SKM-1 (cell line): ENCODE measurements at regions not wholly inside any gene's neighbourhood (a gene's known extent, or its start where the extent isn't known, plus 50 kb on each side); places are given as distances from the start of the nearest gene placed in this dataset.

Source experiments
- DNase-seq: peaks from one replicate; lab custom pipeline; 2025; ENCODE audit not compliant: unreplicated experiment; lab: John Stamatoyannopoulos, UW

DNA sequence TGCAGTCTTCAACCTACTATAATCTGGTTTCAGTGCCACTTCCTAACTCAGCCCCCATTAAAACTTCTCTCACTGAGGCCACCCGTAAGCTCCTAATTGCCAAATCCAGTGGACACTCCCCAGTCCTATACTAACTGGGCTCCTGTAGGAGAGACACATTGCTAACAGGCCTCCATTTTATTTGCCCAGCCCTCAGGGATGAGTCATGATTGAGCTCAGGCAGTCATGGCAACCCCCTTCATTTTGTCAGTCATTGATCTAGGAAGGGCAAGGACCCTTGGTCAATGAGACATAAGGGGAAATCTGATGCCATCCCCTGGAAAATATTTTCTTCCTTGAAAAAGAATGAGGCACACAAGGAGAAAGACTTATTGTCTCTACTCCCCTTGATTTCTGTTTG is 70.1 kb upstream of the HIF1A start:
- DNase-seq = no peak

DNA sequence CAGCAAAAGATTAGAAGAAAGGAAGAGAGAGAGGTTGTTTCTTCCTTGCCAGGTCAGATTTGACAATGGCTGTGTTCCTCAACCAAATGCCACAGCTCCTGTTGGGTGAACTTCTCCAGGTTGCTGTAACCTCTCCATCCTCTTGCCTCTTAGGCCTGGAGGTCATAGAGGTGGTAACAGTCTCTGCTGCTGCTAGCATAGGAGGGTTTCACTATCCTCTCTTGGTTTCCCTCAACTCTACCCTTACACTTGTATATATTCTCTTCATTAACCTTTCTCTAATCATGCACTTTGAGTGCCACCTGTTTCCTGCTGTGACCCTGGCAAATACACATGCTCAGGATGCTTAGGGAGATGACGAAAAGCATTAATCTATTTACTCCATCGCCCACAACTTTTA is 67.7 kb upstream of the HIF1A start:
- no peak for DNase-seq

DNA sequence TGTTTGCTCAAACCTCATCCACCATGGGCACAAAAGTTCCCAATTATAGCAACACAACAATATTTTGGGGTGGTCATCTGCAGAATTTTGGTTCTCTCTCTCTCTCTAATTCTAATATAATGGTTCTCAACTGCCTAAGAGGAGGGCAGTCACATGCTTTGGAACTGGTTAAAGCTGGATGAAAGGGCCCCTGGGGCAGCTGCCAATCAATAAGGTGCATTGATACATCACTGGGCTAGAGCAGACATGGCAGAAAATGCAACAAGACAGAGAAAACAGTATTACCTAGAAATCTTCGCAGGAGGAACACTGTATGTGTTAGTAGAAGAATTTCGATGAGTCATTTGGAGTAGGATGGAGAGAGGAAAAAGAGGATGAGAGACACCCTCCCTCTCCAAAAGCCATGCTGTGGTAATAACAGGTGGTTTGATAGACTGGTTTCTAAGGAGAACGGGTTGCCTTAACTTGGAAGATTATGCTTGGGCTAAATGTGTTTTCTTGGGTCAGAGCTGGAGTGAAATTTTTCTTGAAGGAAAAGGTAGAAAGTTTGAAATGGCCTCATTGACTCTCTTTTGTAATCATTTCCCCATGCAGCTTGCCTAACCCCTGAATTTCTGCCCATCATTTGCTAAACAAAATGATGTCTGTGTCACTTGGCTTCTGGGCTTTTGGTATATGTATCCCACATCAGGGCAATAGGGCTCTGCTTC is 67.1 kb upstream of the HIF1A start:
- DNase-seq = no peak

DNA sequence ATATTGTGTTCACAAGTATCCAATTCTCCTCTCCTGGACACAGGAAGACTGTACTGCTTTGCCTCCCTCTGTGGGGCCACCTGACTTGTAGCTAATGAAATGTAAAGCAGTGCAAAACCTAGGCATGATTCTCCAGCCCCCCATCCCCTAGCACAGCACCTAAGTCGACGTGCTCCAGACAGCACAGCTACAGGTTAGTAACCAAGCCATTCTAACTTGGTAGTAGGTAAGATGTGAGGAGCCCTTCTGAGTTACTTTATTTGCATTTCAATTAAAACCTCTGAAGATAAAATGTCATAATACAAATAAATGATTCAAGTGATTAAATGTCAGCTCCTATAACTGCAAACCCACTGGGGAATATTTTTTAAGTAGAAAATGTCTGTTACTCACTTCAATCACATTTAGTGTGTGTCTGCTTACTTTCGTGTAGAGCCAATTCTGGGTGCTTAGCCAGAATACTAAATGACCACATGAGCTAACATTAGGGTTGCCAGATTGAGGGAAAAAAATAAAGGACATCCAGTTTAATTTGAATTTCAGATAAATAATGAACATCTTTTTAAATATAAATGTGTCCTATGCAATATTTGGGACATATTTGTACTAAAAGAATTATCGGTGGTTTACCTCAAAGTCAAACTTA is 64.8 kb upstream of the HIF1A start:
- no peak for DNase-seq

DNA sequence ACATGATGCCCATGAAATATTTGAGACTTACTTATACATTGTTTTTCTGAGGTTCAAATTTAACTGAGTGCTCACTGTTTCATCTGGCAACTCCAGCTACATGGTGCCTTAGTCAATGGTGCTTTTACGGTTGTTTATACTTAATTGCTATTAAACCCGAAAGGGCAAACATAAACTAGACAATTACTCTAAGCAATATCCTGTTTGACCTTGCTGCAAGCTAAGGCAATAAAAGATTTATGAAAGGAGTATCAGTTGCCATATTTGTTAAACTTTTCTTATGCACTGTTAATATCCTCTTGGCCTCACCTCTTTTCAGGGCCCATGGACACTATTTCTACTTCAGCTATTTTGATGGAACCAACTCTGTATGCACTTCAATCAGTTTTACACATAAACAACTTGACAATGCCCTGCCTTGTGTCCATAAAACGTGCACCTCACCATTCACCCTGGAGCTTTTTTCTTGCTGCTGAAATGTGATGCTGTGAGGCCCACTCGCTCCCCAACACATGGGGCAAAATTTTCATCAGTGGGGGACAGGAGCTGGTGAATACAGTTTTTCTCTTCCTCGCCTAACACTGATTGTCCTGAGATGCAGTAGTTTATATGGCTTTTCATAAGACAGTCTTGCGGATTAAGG is 64.1 kb upstream of the HIF1A start:
- no peak for DNase-seq

DNA sequence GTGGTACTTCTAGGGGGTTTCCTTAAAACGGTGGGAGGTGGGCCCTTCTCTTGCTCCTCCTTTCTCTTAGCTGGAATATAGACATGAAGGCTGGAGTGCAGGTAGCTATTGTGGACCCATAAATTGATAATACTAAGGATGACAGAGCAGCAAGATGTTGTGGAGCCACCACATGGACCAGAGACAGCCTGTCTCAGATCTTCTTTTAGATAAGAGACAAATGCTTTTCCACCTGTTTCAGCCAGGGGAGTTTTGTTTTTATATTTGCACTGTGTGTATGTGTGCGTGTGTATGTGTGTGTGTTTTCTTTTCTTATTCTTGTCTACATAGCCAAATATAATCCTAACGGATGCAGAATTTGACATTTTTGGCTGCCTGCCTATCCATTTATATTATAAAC is 62.9 kb upstream of the HIF1A start:
- DNase-seq = no peak

DNA sequence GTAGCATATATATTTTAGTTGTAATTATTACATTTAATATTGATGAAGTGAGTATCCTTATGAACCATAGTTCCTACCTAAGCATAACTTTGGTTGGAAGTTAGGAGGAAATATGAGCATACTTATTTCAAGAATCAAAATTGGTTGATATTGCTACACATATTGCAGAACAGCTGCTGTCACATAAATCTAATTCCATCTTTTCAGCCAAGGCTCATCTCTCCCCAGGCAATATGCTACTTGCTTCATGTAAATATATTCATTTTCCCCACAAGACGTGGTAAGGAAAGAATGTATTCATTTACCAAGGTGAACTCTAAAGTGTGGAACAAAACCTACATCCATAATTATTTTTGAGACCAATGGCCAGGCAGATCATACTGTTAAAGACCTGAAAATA is 62.5 kb upstream of the HIF1A start:
- no peak for DNase-seq

DNA sequence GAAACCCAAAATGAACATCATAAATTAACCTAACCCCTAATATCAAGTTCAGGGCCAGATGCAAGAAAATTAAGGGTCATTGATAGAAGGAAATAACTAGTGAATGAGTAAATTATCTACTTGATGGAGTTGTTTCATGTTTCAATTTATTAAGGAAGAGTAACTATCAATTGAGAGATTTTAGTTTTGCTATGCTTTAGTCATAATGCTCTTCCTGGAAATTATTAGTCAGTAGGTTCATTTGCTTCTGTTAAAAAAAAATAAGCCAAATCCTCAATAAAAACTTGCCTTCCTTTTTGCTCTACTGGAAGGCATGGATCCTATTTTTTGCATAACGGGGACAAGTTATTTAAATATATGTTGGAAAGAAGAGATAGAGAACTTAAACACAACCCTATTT is 59.0 kb upstream of the HIF1A start:
- DNase-seq = no peak

DNA sequence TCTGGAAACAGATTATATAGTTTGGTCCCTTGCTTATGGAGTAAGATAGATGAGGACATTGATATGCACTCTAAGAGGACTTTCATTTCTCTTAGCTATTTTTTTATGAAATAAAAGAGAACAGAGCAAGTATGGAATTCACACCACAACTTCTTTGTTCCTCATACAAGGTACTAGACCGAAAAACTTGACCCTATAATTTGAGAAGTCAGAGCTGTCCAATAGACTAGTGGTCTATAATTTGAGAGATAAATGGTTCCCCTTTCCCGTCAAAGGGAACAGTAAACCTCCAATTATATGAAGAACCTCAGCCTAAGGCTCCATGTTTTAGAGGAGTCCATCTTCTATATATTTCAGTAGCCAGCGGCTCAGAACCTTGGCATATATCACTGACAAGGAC is 58.5 kb upstream of the HIF1A start:
- DNase-seq = no peak

DNA sequence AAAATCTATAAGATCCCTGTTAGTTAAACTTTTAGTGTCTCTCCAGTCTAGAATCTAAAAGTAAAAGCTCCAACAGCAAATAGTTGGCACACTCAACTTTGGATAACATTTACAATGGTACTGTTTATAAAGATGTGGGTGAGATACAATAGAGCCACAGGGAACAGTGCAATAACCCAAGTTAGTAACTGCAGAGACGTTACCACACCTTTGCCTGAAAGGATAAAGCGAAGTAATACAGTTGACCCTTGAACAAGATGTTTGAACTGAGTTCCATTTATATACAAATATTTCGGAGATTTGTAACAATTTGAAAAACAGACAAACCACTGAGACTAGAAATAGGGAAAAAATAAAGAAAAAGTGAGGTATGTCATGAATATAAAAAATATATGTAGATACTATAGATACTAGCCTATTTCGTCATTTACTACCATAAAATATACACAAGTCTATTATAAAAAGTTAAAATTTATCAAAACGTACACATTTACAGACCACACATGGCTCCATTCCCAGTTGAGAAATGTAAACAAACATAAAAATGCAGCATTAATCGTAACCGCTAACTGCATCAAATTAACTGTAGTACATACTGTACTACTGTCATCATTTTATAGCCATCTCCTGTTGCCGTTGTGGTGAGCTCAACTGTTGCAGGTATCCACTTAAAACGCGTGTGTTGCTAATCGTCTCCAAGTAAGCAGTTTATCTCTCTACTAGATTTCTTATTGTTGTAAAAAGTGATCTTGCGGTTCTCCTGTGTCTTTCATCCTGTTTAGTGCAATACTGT is 56.5 kb upstream of the HIF1A start:
- DNase-seq = no peak

DNA sequence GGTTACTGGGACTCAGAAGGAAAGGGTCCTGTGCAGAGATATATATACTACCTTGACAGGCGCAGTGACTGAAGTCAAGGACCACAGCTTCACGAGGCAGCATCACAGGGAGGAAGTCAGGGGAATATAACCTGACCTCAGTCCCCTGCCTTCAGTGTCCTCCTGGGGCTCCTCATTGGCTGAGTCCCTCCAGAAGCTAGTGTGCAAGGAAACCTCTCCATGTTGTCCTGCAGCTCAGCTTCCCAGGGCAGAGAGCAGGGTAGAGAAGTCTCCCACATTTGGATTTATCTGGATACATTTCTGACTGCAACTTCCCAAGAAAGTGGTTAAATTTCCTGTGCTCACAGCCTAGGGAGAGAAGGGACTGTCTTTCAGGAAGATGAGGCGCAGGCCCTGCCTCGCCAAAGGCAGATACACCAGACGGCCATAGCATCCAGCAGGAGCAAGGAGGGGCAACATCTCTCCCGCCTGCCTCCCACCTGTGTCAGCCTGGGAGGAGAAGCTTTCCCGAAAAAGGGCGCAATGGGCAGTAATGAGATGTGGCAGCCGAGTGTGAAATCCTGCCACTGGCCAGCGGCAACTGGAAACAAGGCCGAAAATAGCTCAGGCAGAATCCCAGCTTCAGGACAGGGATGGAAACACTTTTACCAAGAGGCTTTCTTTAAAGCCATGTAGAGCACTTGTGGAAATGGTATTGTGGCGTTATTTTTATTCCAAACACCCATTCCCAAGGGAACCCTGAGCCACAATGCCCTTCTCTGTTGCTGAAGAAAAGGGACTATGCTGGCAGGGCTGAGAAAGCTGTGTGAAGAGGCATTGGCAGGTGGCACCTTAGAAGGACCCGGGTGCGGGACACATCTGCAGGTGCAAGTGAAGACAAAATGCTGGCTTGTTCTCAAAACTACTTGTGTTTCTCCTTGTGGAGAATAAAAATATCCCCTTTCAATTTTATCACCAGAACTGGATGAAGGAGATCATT is 54.9 kb upstream of the HIF1A start:
- no peak for DNase-seq

DNA sequence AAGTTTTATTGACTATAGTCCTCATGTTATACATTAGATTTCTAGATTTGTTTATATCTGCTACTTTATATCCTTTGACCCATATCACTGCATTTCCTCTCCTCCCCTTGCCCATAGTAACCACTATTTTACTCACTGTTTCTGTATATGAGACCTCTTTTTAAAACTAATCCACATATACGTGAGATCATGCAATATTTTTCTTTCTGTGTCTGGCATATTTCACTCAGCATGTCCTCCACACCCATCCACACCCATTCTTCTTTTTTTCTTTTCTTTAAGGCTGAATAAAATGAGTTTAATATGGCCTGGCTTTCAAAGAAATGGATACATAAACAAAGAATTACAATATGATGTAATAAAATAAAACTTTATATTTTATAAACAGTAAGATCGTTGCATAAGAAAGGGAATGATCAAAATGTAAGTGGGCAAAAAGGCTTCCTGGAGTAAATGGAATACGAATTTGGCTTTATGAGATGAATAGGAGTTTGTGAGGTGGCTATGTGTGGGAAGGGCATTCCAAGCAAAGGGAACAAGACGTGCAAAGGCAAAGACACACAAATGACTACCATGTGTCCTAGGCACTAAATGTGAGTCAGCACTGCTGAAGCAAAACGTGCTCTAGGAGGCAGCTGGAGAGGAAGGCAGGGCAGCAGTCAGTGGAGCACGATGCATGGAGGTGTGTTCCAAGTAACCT is 53.2 kb upstream of the HIF1A start:
- no peak for DNase-seq

DNA sequence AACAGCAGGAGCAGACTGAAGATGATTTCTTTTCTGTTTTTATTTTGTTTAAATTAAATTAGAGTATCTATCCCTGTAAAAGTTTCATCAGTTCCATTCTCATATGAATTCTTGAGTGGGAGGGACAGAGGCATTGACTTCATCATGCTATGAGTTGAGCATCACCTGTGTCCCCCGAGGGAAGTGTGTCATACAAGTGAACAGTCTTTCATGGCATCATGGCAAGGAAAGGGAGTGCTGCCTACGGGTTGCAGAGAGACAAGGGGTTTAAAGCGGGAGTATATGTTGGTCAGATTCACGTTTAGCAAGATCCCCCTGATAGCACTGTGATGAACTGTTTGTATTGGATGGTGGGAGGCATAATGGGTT is 52.7 kb upstream of the HIF1A start:
- DNase-seq = no peak

DNA sequence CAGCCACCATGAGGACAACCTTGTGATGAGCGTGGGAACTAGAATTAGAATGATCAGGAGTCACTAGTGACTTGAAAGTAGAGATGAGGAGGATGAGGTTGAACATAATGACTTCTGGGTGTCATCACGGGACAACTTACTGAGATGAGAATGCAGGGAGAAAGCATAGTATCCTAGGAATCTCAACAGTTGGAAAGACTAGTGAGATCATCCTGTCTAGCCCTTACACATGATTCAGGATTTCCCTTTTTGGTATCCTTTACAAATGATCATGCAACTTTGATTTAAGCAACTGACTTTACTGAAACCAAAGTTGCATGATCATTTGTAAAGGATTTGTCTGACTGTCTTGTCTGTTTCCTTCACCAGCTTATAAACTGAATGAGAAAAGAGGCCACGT is 51.8 kb upstream of the HIF1A start:
- no peak for DNase-seq

DNA sequence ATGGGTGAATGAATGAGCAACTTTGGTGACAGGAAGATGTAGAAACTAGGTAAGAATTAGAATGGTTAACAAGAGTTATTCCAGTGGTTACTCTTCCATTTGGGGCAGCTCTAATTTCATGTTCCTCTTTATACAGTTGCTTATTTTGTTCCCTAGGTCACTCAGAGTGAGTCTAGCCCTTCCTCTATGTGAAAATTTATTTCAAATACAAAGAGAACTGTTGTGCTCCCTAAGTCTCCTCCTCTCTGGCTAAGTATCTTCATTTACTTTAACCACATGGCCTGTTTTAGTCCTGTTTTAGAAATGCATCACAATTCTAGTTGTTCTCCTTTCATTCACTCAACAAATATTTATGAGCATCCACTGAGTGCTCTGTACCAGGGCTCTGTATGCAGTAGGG is 51.1 kb upstream of the HIF1A start:
- DNase-seq = no peak

DNA sequence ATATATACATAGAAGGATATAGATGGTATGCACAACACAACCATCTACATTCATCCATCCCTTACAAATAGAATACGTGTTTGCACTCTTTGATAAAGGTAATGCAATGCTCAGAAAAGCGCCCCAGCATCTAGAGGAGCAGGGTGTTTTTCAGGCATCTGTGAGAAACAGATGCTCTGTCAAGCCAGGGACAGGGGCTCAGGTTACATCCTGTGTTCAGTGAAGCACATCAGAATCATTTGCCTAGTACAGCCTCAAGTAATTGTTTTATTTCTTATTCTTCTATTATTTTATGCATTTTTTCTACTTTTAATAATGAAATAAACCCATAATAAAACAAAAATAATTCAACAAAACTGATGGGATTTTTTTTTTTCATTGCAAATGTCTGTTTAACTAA is 50.5 kb upstream of the HIF1A start:
- DNase-seq = no peak

DNA sequence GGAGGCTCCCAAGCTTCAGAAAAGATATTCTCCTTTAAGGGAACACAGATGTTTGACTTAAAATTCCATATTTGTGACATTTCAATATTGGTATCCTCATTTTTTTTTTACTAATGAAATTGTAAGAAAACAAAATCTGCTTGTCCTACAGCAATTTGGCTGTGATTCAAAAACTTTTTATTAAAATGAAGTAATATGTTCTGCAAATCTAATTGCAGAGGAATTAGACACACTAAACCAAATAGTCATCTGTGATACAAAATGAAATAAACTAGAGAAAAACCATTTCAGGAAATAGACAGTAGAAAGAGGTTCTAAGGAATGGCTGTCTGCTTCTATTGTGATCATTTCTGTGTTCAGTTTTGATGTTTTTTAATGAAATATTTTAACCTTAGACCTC is 50.1 kb upstream of the HIF1A start:
- DNase-seq = no peak
